CD14-positive monocyte (primary cell): ENCODE measurements at regions not wholly inside any gene's neighbourhood (a gene's known extent, or its start where the extent isn't known, plus 50 kb on each side); places are given as distances from the start of the nearest gene placed in this dataset.

Experiments used
- DNase-seq, 3 donors: peaks; one replicate each; pipeline ENCODE4 v3.0.0-alpha.2; 2011 to 2022
- H2AFZ ChIP-seq: 2 replicates; pipeline ENCODE4 v1.6.0; 2012; ENCODE audit warnings: mild to moderate bottlenecking, low read depth, low read length, inconsistent platforms; ENCODE audit not compliant: insufficient read depth, poor library complexity, severe bottlenecking
- H3K27ac ChIP-seq, 2 donors: 1 replicate in 1 of 2; 2 replicates in 1 of 2; pipeline ENCODE4 v1.5.1; 2012 to 2013; ENCODE audit warnings: low read length in 2 of 2, control low read depth in 1 of 2, inconsistent platforms in 1 of 2, low read depth in 1 of 2, mild to moderate bottlenecking in 1 of 2
- H3K27me3 ChIP-seq, 2 donors: one replicate each; pipeline versions ENCODE4 v1.6.0 to v1.6.1; 2011 to 2013; ENCODE audit warnings: low read length in 2 of 2; ENCODE audit not compliant: control insufficient read depth in 2 of 2, insufficient read depth in 2 of 2
- H3K36me3 ChIP-seq, 2 donors: replicated peaks in 1 of 2; 1 replicate in 1 of 2; 2 replicates in 1 of 2; pipeline versions ENCODE4 v1.5.1 to v1.6.1; 2012 to 2013; ENCODE audit warnings: low read length in 2 of 2, control low read depth in 1 of 2, inconsistent platforms in 1 of 2, mild to moderate bottlenecking in 1 of 2; ENCODE audit not compliant: insufficient read depth in 2 of 2, control insufficient read depth in 1 of 2
- H3K4me1 ChIP-seq, 2 donors: 1 replicate in 1 of 2; 2 replicates in 1 of 2; pipeline versions ENCODE4 v1.5.1 to v1.6.1; 2012 to 2013; ENCODE audit warnings: low read length in 2 of 2, control low read depth in 1 of 2, inconsistent platforms in 1 of 2, mild to moderate bottlenecking in 1 of 2, moderate library complexity in 1 of 2; ENCODE audit not compliant: insufficient read depth in 2 of 2, control insufficient read depth in 1 of 2
- H3K4me2 ChIP-seq: replicated peaks from 2 replicates; pipeline ENCODE3; 2012; ENCODE audit warnings: low read length, moderate library complexity, mild to moderate bottlenecking; ENCODE audit not compliant: poor library complexity, severe bottlenecking; ENCODE audit errors: extremely low read depth
- H3K4me3 ChIP-seq, 3 experiments: fragments of 200-600 bp in 1 of 3; sonication (generic) in 1 of 3; replicated peaks in 1 of 3; 1 replicate in 2 of 3; 2 replicates in 1 of 3; pipeline ENCODE4 v1.5.1; 2011 to 2013; ENCODE audit warnings: low read length in 3 of 3, mild to moderate bottlenecking in 3 of 3, control low read depth in 2 of 3, low read depth in 2 of 3, inconsistent platforms in 1 of 3, moderate library complexity in 1 of 3
- H3K79me2 ChIP-seq: 2 replicates; pipeline ENCODE4 v1.6.0; 2012; ENCODE audit warnings: mild to moderate bottlenecking, control low read depth, inconsistent platforms, low read length, moderate library complexity; ENCODE audit not compliant: insufficient read depth
- H3K9ac ChIP-seq: 2 replicates; pipeline ENCODE4 v1.6.0; 2017; ENCODE audit warnings: low read length, mild to moderate bottlenecking; ENCODE audit not compliant: insufficient read depth, poor library complexity, severe bottlenecking
- H3K9me3 ChIP-seq, 2 donors: replicated peaks in 1 of 2; 1 replicate in 1 of 2; 2 replicates in 1 of 2; pipeline versions ENCODE4 v1.5.1 to v1.6.1; 2012 to 2013; ENCODE audit warnings: low read length in 2 of 2, control low read depth in 1 of 2; ENCODE audit not compliant: control insufficient read depth in 1 of 2, insufficient read depth in 1 of 2
- H4K20me1 ChIP-seq: 2 replicates; pipeline ENCODE4 v1.6.0; 2012; ENCODE audit warnings: mild to moderate bottlenecking, low read length, control low read depth, moderate library complexity; ENCODE audit not compliant: insufficient read depth
- H3K27ac Mint-ChIP-seq, 7 donors: one replicate each; pipeline ENCODE4 v1.8.0; 2020; ENCODE audit warnings: mild to moderate bottlenecking in 7 of 7, mixed read lengths in 7 of 7, moderate library complexity in 6 of 7, inconsistent platforms in 2 of 7
- H3K27me3 Mint-ChIP-seq, 3 donors: one replicate each; pipeline ENCODE4 v1.8.0; 2021 to 2022; ENCODE audit warnings: low read depth in 3 of 3, mild to moderate bottlenecking in 3 of 3, mixed read lengths in 3 of 3, moderate library complexity in 3 of 3, inconsistent platforms in 1 of 3
- H3K36me3 Mint-ChIP-seq, 2 donors: one replicate each; pipeline ENCODE4 v1.8.0; 2020; ENCODE audit warnings: mixed read lengths in 2 of 2, inconsistent platforms in 1 of 2, mild to moderate bottlenecking in 1 of 2
- H3K4me1 Mint-ChIP-seq: one replicate; pipeline ENCODE4 v1.8.0; 2020; ENCODE audit warnings: mild to moderate bottlenecking, mixed read lengths
- H3K4me3 Mint-ChIP-seq, 2 donors: one replicate each; pipeline ENCODE4 v1.8.0; 2020; ENCODE audit warnings: mild to moderate bottlenecking in 2 of 2, mixed read lengths in 2 of 2, moderate library complexity in 1 of 2
- H3K9me3 Mint-ChIP-seq, 7 donors: one replicate each; pipeline ENCODE4 v1.8.0; 2020 to 2022; ENCODE audit warnings: mixed read lengths in 7 of 7, mild to moderate bottlenecking in 6 of 7, moderate library complexity in 6 of 7, inconsistent platforms in 2 of 7
- CTCF ChIP-seq: fragments of 200-600 bp; IDR thresholded peaks from one replicate; pipeline ENCODE4 v1.8.0; 2022; ENCODE audit warnings: antibody characterized with exemption, mild to moderate bottlenecking
- WGBS: methylation state at CpG from one replicate; pipeline ENCODE4 v1.1.5; 2013; ENCODE audit warnings: missing lambda C conversion rate; ENCODE audit not compliant: insufficient coverage; 5-methylcytosine and 5-hydroxymethylcytosine counted together
- intact Hi-C, 2 donors: fragments of 100-400 bp; cut with micrococcal nuclease; formaldehyde crosslinking; loops; one replicate each; pipeline versions ENCODE4 v1.15.0 to v1.15.1; 2023

- no peak for TF ChIP-seq CTCF
- WGBS, result no CpG with 5 or more reads among the region's 1 CpG
- peak overlapping the region; percentile 61 to 95 (median 93) for H3K27ac Mint-ChIP-seq
- peaks cover 27% of the 10 kb centered on the region for H3K4me1 Mint-ChIP-seq
- no peak overlapping the region for H3K9ac ChIP-seq
- H3K4me3 Mint-ChIP-seq, result peak overlapping the region in 1 of 2 donors; percentile 51
- peak overlapping the region in 1 of 2 donors; percentile 70 for H3K27ac ChIP-seq
- H3K27me3 ChIP-seq, result no peaks in the 10 kb centered on the region
- no peak overlapping the region for H3K4me2 ChIP-seq
- H3K4me1 ChIP-seq, result peaks cover 17% of the 10 kb centered on the region in 2 donors
- intact Hi-C loops, result no loop called here
- H3K9me3 ChIP-seq, result no peaks in the 10 kb centered on the region
- H3K36me3 ChIP-seq, result no peaks in the 10 kb centered on the region
- H3K4me3 ChIP-seq, result no peak overlapping the region
- peaks cover 0 to 3% (median 0%) of the 10 kb centered on the region in 7 donors for H3K9me3 Mint-ChIP-seq
- H2AFZ ChIP-seq, result no peak overlapping the region
- H4K20me1 ChIP-seq, result no peaks in the 10 kb centered on the region
- DNase-seq, result peak; percentile 29 to 69 (median 39)
- no peaks in the 10 kb centered on the region for H3K79me2 ChIP-seq
- no peaks in the 10 kb centered on the region for H3K36me3 Mint-ChIP-seq
- H3K27me3 Mint-ChIP-seq, result peaks cover 0 to 2% (median 0%) of the 10 kb centered on the region in 3 donors
Measured at GRCh38 chr11:128271401-128271800, 316.0 kb downstream of the ETS1 start.

- Histone ChIP-seq H3K27ac (no peak overlapping the region), H3K79me2 (no peaks in the 10 kb centered on the region), H2AFZ (no peak overlapping the region), H3K4me3 (no peak overlapping the region), H3K4me2 (no peak overlapping the region), H4K20me1 (no peaks in the 10 kb centered on the region), H3K9ac (no peak overlapping the region), H3K9me3 (no peaks in the 10 kb centered on the region), H3K27me3 (no peaks in the 10 kb centered on the region), H3K4me1 (peaks cover 17% of the 10 kb centered on the region in 2 donors), H3K36me3 (no peaks in the 10 kb centered on the region)
- WGBS, result no CpG with 5 or more reads among the region's 1 CpG
- no peak for DNase-seq
- Mint-ChIP-seq H3K27me3 (peaks cover 0 to 2% (median 0%) of the 10 kb centered on the region in 3 donors), H3K9me3 (no peaks in the 10 kb centered on the region), H3K4me3 (no peak overlapping the region), H3K27ac (no peak overlapping the region), H3K4me1 (peaks cover 27% of the 10 kb centered on the region), H3K36me3 (no peaks in the 10 kb centered on the region)
- no peak for TF ChIP-seq CTCF
- intact Hi-C loops, result no loop called here
Measured at GRCh38 chr11:128269466-128269865, 317.9 kb downstream of the ETS1 start.
